ENCODE measurements at regions not wholly inside any gene's neighbourhood (a gene's known extent, or its start where the extent isn't known, plus 50 kb on each side); places are given as distances from the start of the nearest gene placed in this dataset.

GRCh38 chr7:24201226-24201625 is 82.8 kb upstream of the NPY start:
- Histone ChIP-seq H3K27me3 (ENCODE audit: insufficient read depth, low read length, poor library complexity, severe bottlenecking) (no peaks in the 10 kb centered on the region), H3K4me3 (ENCODE audit: low read length) (no peak overlapping the region), H3K36me3 (ENCODE audit: insufficient read depth, low read length) (no peaks in the 10 kb centered on the region), H3K9me3 (ENCODE audit: low read length) (no peaks in the 10 kb centered on the region), H3K27ac (ENCODE audit: low read depth, low read length) (no peak overlapping the region), H3K4me1 (ENCODE audit: insufficient read depth, low read length) (no peaks in the 10 kb centered on the region)
- ChIA-PET POLR2A (no interaction called here), CTCF (interaction anchor here (0.8 kb wide), 1 partner anchor 10 kb away, joined by 4 read pairs; no protein-coding TSS in a partner anchor)
- peaks cover 0 to 2% of the 10 kb centered on the region in 2 donors for H3K27me3 Mint-ChIP-seq
- no peak overlapping the region for H3K4me3 Mint-ChIP-seq
- H3K9me3 Mint-ChIP-seq = peaks cover 0 to 2% (median 0%) of the 10 kb centered on the region in 5 donors
- no peaks in the 10 kb centered on the region for H3K36me3 Mint-ChIP-seq
- DNase-seq = no peak
- no peak overlapping the region for H3K27ac Mint-ChIP-seq
- H3K4me1 Mint-ChIP-seq = peaks cover 4 to 19% (median 16%) of the 10 kb centered on the region in 3 donors

- POLR2A ChIA-PET = no interaction called here
- CTCF ChIA-PET = no interaction called here
- H3K4me3 Mint-ChIP-seq = no peak overlapping the region
- no peak for DNase-seq
- no peak overlapping the region for H3K4me3 ChIP-seq (ENCODE audit: low read length)
- no peaks in the 10 kb centered on the region for H3K36me3 ChIP-seq (ENCODE audit: insufficient read depth, low read length)
- H3K27ac ChIP-seq (ENCODE audit: low read depth, low read length) = no peak overlapping the region
- no peaks in the 10 kb centered on the region for H3K9me3 ChIP-seq (ENCODE audit: low read length)
- no peak overlapping the region for H3K27ac Mint-ChIP-seq
- H3K9me3 Mint-ChIP-seq = peaks cover 0 to 2% (median 0%) of the 10 kb centered on the region in 5 donors
- no peaks in the 10 kb centered on the region for H3K4me1 ChIP-seq (ENCODE audit: insufficient read depth, low read length)
- peaks cover 0 to 1% (median 0%) of the 10 kb centered on the region in 3 donors for H3K36me3 Mint-ChIP-seq
- H3K27me3 Mint-ChIP-seq = peaks cover 1% of the 10 kb centered on the region in 2 donors
- no peaks in the 10 kb centered on the region for H3K27me3 ChIP-seq (ENCODE audit: insufficient read depth, low read length, poor library complexity, severe bottlenecking)
- H3K4me1 Mint-ChIP-seq = no peaks in the 10 kb centered on the region
These were observed 71.9 kb upstream of the NPY start for GRCh38 chr7:24212073-24212472.

GRCh38 chr7:24213311-24213710 is 70.7 kb upstream of the NPY start:
- no peaks in the 10 kb centered on the region for H3K36me3 ChIP-seq (ENCODE audit: insufficient read depth, low read length)
- POLR2A ChIA-PET = no interaction called here
- CTCF ChIA-PET = no interaction called here

GRCh38 chr7:24214670-24215069 is 69.3 kb upstream of the NPY start:
- no peak overlapping the region for H3K4me3 ChIP-seq (ENCODE audit: low read length)
- DNase-seq = no peak
- H3K4me1 ChIP-seq (ENCODE audit: insufficient read depth, low read length) = no peaks in the 10 kb centered on the region
- H3K9me3 Mint-ChIP-seq = peaks cover 0 to 2% (median 0%) of the 10 kb centered on the region in 5 donors
- peaks cover 4 to 9% of the 10 kb centered on the region in 2 donors for H3K27me3 Mint-ChIP-seq
- H3K4me1 Mint-ChIP-seq = peaks cover 0 to 4% (median 0%) of the 10 kb centered on the region in 3 donors
- POLR2A ChIA-PET = no interaction called here
- H3K4me3 Mint-ChIP-seq = no peak overlapping the region
- H3K36me3 Mint-ChIP-seq = no peaks in the 10 kb centered on the region
- no peaks in the 10 kb centered on the region for H3K27me3 ChIP-seq (ENCODE audit: insufficient read depth, low read length, poor library complexity, severe bottlenecking)
- CTCF ChIA-PET = no interaction called here
- H3K9me3 ChIP-seq (ENCODE audit: low read length) = no peaks in the 10 kb centered on the region
- no peak overlapping the region for H3K27ac ChIP-seq (ENCODE audit: low read depth, low read length)
- no peaks in the 10 kb centered on the region for H3K36me3 ChIP-seq (ENCODE audit: insufficient read depth, low read length)
- H3K27ac Mint-ChIP-seq = no peak overlapping the region

More at GRCh38 chr7:24213311-24213710, 70.7 kb upstream of the NPY start:
- H3K27ac ChIP-seq (ENCODE audit: low read depth, low read length) = no peak overlapping the region
- Mint-ChIP-seq H3K27ac (no peak overlapping the region), H3K9me3 (peaks cover 0 to 2% (median 0%) of the 10 kb centered on the region in 5 donors), H3K27me3 (peaks cover 3 to 9% of the 10 kb centered on the region in 2 donors), H3K36me3 (no peaks in the 10 kb centered on the region), H3K4me3 (no peak overlapping the region), H3K4me1 (no peaks in the 10 kb centered on the region)
- no peak for DNase-seq
- H3K9me3 ChIP-seq (ENCODE audit: low read length) = no peaks in the 10 kb centered on the region
- H3K4me1 ChIP-seq (ENCODE audit: insufficient read depth, low read length) = no peaks in the 10 kb centered on the region
- H3K27me3 ChIP-seq (ENCODE audit: insufficient read depth, low read length, poor library complexity, severe bottlenecking) = no peaks in the 10 kb centered on the region
- H3K4me3 ChIP-seq (ENCODE audit: low read length) = no peak overlapping the region

GRCh38 chr7:24216576-24217125 is 67.3 kb upstream of the NPY start:
- Mint-ChIP-seq H3K27ac (no peak overlapping the region), H3K4me1 (peaks cover 0 to 11% (median 0%) of the 10 kb centered on the region in 3 donors), H3K36me3 (no peaks in the 10 kb centered on the region), H3K27me3 (peaks cover 5 to 9% of the 10 kb centered on the region in 2 donors), H3K4me3 (no peak overlapping the region), H3K9me3 (peaks cover 0 to 2% (median 0%) of the 10 kb centered on the region in 5 donors)
- Histone ChIP-seq H3K4me3 (ENCODE audit: low read length) (no peak overlapping the region), H3K9me3 (ENCODE audit: low read length) (no peaks in the 10 kb centered on the region), H3K36me3 (ENCODE audit: insufficient read depth, low read length) (no peaks in the 10 kb centered on the region), H3K27me3 (ENCODE audit: insufficient read depth, low read length, poor library complexity, severe bottlenecking) (no peaks in the 10 kb centered on the region), H3K4me1 (ENCODE audit: insufficient read depth, low read length) (no peaks in the 10 kb centered on the region), H3K27ac (ENCODE audit: low read depth, low read length) (no peak overlapping the region)
- CTCF ChIA-PET = interaction anchor here (0.8 kb wide), 1 partner anchor 10 kb away, joined by 3 read pairs; no protein-coding TSS in a partner anchor
- POLR2A ChIA-PET = no interaction called here
- DNase-seq = no peak

- ChIA-PET POLR2A (no interaction called here), CTCF (interaction anchor here (0.9 kb wide), 1 partner anchor 9 kb away, joined by 3 read pairs; no protein-coding TSS in a partner anchor)
- no peaks in the 10 kb centered on the region for H3K36me3 Mint-ChIP-seq
- peaks cover 0 to 11% (median 0%) of the 10 kb centered on the region in 3 donors for H3K4me1 Mint-ChIP-seq
- Histone ChIP-seq H3K36me3 (ENCODE audit: insufficient read depth, low read length) (no peaks in the 10 kb centered on the region), H3K27me3 (ENCODE audit: insufficient read depth, low read length, poor library complexity, severe bottlenecking) (no peaks in the 10 kb centered on the region), H3K4me3 (ENCODE audit: low read length) (no peak overlapping the region), H3K9me3 (ENCODE audit: low read length) (no peaks in the 10 kb centered on the region), H3K4me1 (ENCODE audit: insufficient read depth, low read length) (no peaks in the 10 kb centered on the region), H3K27ac (ENCODE audit: low read depth, low read length) (no peak overlapping the region)
- no peak overlapping the region for H3K27ac Mint-ChIP-seq
- H3K4me3 Mint-ChIP-seq = no peak overlapping the region
- peaks cover 0 to 9% (median 3%) of the 10 kb centered on the region in 5 donors for H3K9me3 Mint-ChIP-seq
- DNase-seq = no peak
- peaks cover 12% of the 10 kb centered on the region in 2 donors for H3K27me3 Mint-ChIP-seq
These were observed 62.5 kb upstream of the NPY start for GRCh38 chr7:24221500-24221899.

- Histone ChIP-seq H3K36me3 (ENCODE audit: insufficient read depth, low read length) (no peaks in the 10 kb centered on the region), H3K4me3 (ENCODE audit: low read length) (no peak overlapping the region), H3K9me3 (ENCODE audit: low read length) (no peaks in the 10 kb centered on the region), H3K27ac (ENCODE audit: low read depth, low read length) (no peak overlapping the region), H3K4me1 (ENCODE audit: insufficient read depth, low read length) (peaks cover 22% of the 10 kb centered on the region), H3K27me3 (ENCODE audit: insufficient read depth, low read length, poor library complexity, severe bottlenecking) (no peaks in the 10 kb centered on the region)
- H3K4me3 Mint-ChIP-seq = no peak overlapping the region
- DNase-seq = no peak
- CTCF ChIA-PET = interaction anchor here (0.8 kb wide), 1 partner anchor 10 kb away, joined by 3 read pairs; no protein-coding TSS in a partner anchor
- peaks cover 16 to 21% (median 21%) of the 10 kb centered on the region in 3 donors for H3K4me1 Mint-ChIP-seq
- H3K27ac Mint-ChIP-seq = peak overlapping the region in 3 of 8 donors; percentile 13 to 48 (median 41)
- no peaks in the 10 kb centered on the region for H3K36me3 Mint-ChIP-seq
- H3K27me3 Mint-ChIP-seq = peaks cover 8 to 11% of the 10 kb centered on the region in 2 donors
- POLR2A ChIA-PET = no interaction called here
- peaks cover 0 to 9% (median 3%) of the 10 kb centered on the region in 5 donors for H3K9me3 Mint-ChIP-seq
These were observed 56.9 kb upstream of the NPY start for GRCh38 chr7:24227068-24227467.

- Mint-ChIP-seq H3K9me3 (peaks cover 0 to 9% (median 3%) of the 10 kb centered on the region in 5 donors), H3K4me3 (peak overlapping the region in 4 of 7 donors; percentile 3 to 37 (median 26)), H3K4me1 (peaks cover 16 to 21% (median 21%) of the 10 kb centered on the region in 3 donors), H3K27me3 (peaks cover 9 to 11% of the 10 kb centered on the region in 2 donors), H3K36me3 (no peaks in the 10 kb centered on the region), H3K27ac (peak overlapping the region in 3 of 8 donors; percentile 13 to 47 (median 41))
- peak in 3 of 5 donors; percentile 1 to 3 (median 1) for DNase-seq
- no peak overlapping the region for H3K4me3 ChIP-seq (ENCODE audit: low read length)
- H3K27me3 ChIP-seq (ENCODE audit: insufficient read depth, low read length, poor library complexity, severe bottlenecking) = no peaks in the 10 kb centered on the region
- no peaks in the 10 kb centered on the region for H3K9me3 ChIP-seq (ENCODE audit: low read length)
- POLR2A ChIA-PET = no interaction called here
- CTCF ChIA-PET = interaction anchor here (0.8 kb wide), 1 partner anchor 11 kb away, joined by 3 read pairs; no protein-coding TSS in a partner anchor
- H3K27ac ChIP-seq (ENCODE audit: low read depth, low read length) = no peak overlapping the region
- H3K36me3 ChIP-seq (ENCODE audit: insufficient read depth, low read length) = no peaks in the 10 kb centered on the region
- H3K4me1 ChIP-seq (ENCODE audit: insufficient read depth, low read length) = peaks cover 22% of the 10 kb centered on the region
These were observed 56.2 kb upstream of the NPY start for GRCh38 chr7:24227603-24228359.

Data from CD8-positive, alpha-beta memory T cell (primary cell).